ENCODE measurements at regions not wholly inside any gene's neighbourhood (a gene's known extent, or its start where the extent isn't known, plus 50 kb on each side); places are given as distances from the start of the nearest gene placed in this dataset.

- Histone ChIP-seq H3K4me1 (ENCODE audit: insufficient read depth, low read length, severe bottlenecking) (no peaks in the 10 kb centered on the region), H4K20me1 (ENCODE audit: insufficient read depth, low read length) (no peaks in the 10 kb centered on the region), H3K9me3 (ENCODE audit: low read length) (no peaks in the 10 kb centered on the region), H3K36me3 (ENCODE audit: insufficient read depth, low read length) (no peaks in the 10 kb centered on the region), H3K9me2 (ENCODE audit: low read depth, low read length) (no peaks in the 10 kb centered on the region), H3K27me3 (ENCODE audit: insufficient read depth, low read length) (no peaks in the 10 kb centered on the region), H3K4me3 (ENCODE audit: low read depth, low read length, poor library complexity, severe bottlenecking) (no peak overlapping the region), H3K9ac (ENCODE audit: low read length) (no peak overlapping the region), H3K79me2 (ENCODE audit: insufficient read depth, low read length) (no peaks in the 10 kb centered on the region), H2AFZ (ENCODE audit: low read length) (no peak overlapping the region), H3F3A (ENCODE audit: insufficient read depth, low read length) (no peaks in the 10 kb centered on the region), H3K27ac (ENCODE audit: low read depth, low read length, poor library complexity, severe bottlenecking) (no peak overlapping the region), H3K4me2 (ENCODE audit: low read length) (no peak overlapping the region)
- no peak for TF ChIP-seq CTCF (IDR thresholded peaks at IDR 0.05; ENCODE audit: low read length)
- no peak for TF ChIP-seq EZH2 (IDR thresholded peaks at IDR 0.05; ENCODE audit: borderline replicate concordance, low read length)
Measured at GRCh38 chrX:39514801-39515200, 583.0 kb downstream of the BCOR start.

DNA sequence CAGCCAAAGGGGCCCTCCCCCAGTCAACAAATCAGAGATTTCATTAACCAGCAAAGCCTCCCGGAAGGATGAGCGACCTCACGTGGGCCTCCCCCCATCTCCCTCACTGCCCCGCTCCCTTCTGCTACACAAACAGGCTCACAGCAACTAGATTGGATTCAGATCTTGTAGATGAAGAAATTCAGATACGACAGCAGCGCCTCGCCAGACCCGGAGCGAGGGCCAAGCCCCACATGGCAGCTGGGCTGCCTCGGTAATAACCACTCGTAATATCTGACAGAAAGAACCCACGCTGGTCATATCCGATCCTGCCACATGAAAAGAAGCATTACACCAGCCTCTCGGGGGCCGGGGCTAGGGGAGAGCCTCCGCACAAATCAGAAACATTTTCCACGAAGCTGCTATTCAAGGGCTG is 581.3 kb downstream of the BCOR start:
- H3K9me3 ChIP-seq (ENCODE audit: low read length), result no peaks in the 10 kb centered on the region
- H2AFZ ChIP-seq (ENCODE audit: low read length), result no peak overlapping the region
- no peaks in the 10 kb centered on the region for H3K4me1 ChIP-seq (ENCODE audit: insufficient read depth, low read length, severe bottlenecking)
- H3K9ac ChIP-seq (ENCODE audit: low read length), result no peak overlapping the region
- H3K27me3 ChIP-seq (ENCODE audit: insufficient read depth, low read length), result no peaks in the 10 kb centered on the region
- H3F3A ChIP-seq (ENCODE audit: insufficient read depth, low read length), result no peaks in the 10 kb centered on the region
- H3K79me2 ChIP-seq (ENCODE audit: insufficient read depth, low read length), result no peaks in the 10 kb centered on the region
- no peaks in the 10 kb centered on the region for H3K36me3 ChIP-seq (ENCODE audit: insufficient read depth, low read length)
- no peaks in the 10 kb centered on the region for H3K9me2 ChIP-seq (ENCODE audit: low read depth, low read length)
- TF ChIP-seq CTCF (IDR thresholded peaks at IDR 0.05; ENCODE audit: low read length), result no peak
- TF ChIP-seq EZH2 (IDR thresholded peaks at IDR 0.05; ENCODE audit: borderline replicate concordance, low read length), result no peak
- no peak overlapping the region for H3K4me3 ChIP-seq (ENCODE audit: low read depth, low read length, poor library complexity, severe bottlenecking)
- no peaks in the 10 kb centered on the region for H4K20me1 ChIP-seq (ENCODE audit: insufficient read depth, low read length)
- H3K4me2 ChIP-seq (ENCODE audit: low read length), result no peak overlapping the region
- no peak overlapping the region for H3K27ac ChIP-seq (ENCODE audit: low read depth, low read length, poor library complexity, severe bottlenecking)

DNA sequence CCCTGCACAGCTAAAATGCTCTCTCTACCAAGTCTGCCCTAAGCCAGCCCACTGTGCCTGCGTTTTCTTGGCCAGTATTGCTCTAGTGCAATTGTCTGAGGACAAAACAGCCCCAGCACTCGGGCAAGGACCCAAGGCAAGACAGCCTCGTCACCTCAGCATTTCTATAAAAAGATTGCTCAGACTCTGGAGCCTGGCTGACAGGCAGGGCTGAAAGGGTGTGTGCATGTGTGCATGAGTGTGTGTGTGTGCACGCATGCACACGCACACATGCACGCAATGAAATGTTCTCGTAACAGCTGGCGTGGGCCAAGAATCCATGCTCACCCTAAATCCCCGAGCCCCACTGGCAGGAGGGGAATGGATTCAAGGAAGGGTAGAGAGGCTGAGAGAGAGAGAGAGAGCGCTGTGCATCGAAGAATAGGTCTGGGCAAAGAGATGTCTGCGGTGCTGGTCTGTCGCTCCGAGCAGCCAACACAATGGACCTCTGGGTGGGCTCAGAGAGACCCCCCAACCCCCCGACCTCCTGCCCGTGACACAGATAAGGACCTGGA is 579.2 kb downstream of the BCOR start:
- no peaks in the 10 kb centered on the region for H4K20me1 ChIP-seq (ENCODE audit: insufficient read depth, low read length)
- H3K27me3 ChIP-seq (ENCODE audit: insufficient read depth, low read length), result no peaks in the 10 kb centered on the region
- H2AFZ ChIP-seq (ENCODE audit: low read length), result no peak overlapping the region
- no peaks in the 10 kb centered on the region for H3K9me2 ChIP-seq (ENCODE audit: low read depth, low read length)
- H3K4me2 ChIP-seq (ENCODE audit: low read length), result no peak overlapping the region
- no peak for TF ChIP-seq CTCF (IDR thresholded peaks at IDR 0.05; ENCODE audit: low read length)
- no peak for TF ChIP-seq EZH2 (IDR thresholded peaks at IDR 0.05; ENCODE audit: borderline replicate concordance, low read length)
- no peaks in the 10 kb centered on the region for H3K36me3 ChIP-seq (ENCODE audit: insufficient read depth, low read length)
- no peak overlapping the region for H3K4me3 ChIP-seq (ENCODE audit: low read depth, low read length, poor library complexity, severe bottlenecking)
- H3K9ac ChIP-seq (ENCODE audit: low read length), result no peak overlapping the region
- H3K4me1 ChIP-seq (ENCODE audit: insufficient read depth, low read length, severe bottlenecking), result no peaks in the 10 kb centered on the region
- H3K9me3 ChIP-seq (ENCODE audit: low read length), result no peaks in the 10 kb centered on the region
- H3F3A ChIP-seq (ENCODE audit: insufficient read depth, low read length), result no peaks in the 10 kb centered on the region
- no peak overlapping the region for H3K27ac ChIP-seq (ENCODE audit: low read depth, low read length, poor library complexity, severe bottlenecking)
- no peaks in the 10 kb centered on the region for H3K79me2 ChIP-seq (ENCODE audit: insufficient read depth, low read length)
